CD14-positive monocyte (primary cell): ENCODE measurements at regions not wholly inside any gene's neighbourhood (a gene's known extent, or its start where the extent isn't known, plus 50 kb on each side); places are given as distances from the start of the nearest gene placed in this dataset.

Experiments
- DNase-seq, 3 donors: peaks; one replicate each; pipeline ENCODE4 v3.0.0-alpha.2; 2011 to 2022
- H2AFZ ChIP-seq: 2 replicates; pipeline ENCODE4 v1.6.0; 2012; ENCODE audit warnings: mild to moderate bottlenecking, low read depth, low read length, inconsistent platforms; ENCODE audit not compliant: insufficient read depth, poor library complexity, severe bottlenecking
- H3K27ac ChIP-seq, 2 donors: 1 replicate in 1 of 2; 2 replicates in 1 of 2; pipeline ENCODE4 v1.5.1; 2012 to 2013; ENCODE audit warnings: low read length in 2 of 2, control low read depth in 1 of 2, inconsistent platforms in 1 of 2, low read depth in 1 of 2, mild to moderate bottlenecking in 1 of 2
- H3K27me3 ChIP-seq, 2 donors: one replicate each; pipeline versions ENCODE4 v1.6.0 to v1.6.1; 2011 to 2013; ENCODE audit warnings: low read length in 2 of 2; ENCODE audit not compliant: control insufficient read depth in 2 of 2, insufficient read depth in 2 of 2
- H3K36me3 ChIP-seq, 2 donors: replicated peaks in 1 of 2; 1 replicate in 1 of 2; 2 replicates in 1 of 2; pipeline versions ENCODE4 v1.5.1 to v1.6.1; 2012 to 2013; ENCODE audit warnings: low read length in 2 of 2, control low read depth in 1 of 2, inconsistent platforms in 1 of 2, mild to moderate bottlenecking in 1 of 2; ENCODE audit not compliant: insufficient read depth in 2 of 2, control insufficient read depth in 1 of 2
- H3K4me1 ChIP-seq, 2 donors: 1 replicate in 1 of 2; 2 replicates in 1 of 2; pipeline versions ENCODE4 v1.5.1 to v1.6.1; 2012 to 2013; ENCODE audit warnings: low read length in 2 of 2, control low read depth in 1 of 2, inconsistent platforms in 1 of 2, mild to moderate bottlenecking in 1 of 2, moderate library complexity in 1 of 2; ENCODE audit not compliant: insufficient read depth in 2 of 2, control insufficient read depth in 1 of 2
- H3K4me2 ChIP-seq: replicated peaks from 2 replicates; pipeline ENCODE3; 2012; ENCODE audit warnings: low read length, moderate library complexity, mild to moderate bottlenecking; ENCODE audit not compliant: poor library complexity, severe bottlenecking; ENCODE audit errors: extremely low read depth
- H3K4me3 ChIP-seq, 3 experiments: fragments of 200-600 bp in 1 of 3; sonication (generic) in 1 of 3; replicated peaks in 1 of 3; 1 replicate in 2 of 3; 2 replicates in 1 of 3; pipeline ENCODE4 v1.5.1; 2011 to 2013; ENCODE audit warnings: low read length in 3 of 3, mild to moderate bottlenecking in 3 of 3, control low read depth in 2 of 3, low read depth in 2 of 3, inconsistent platforms in 1 of 3, moderate library complexity in 1 of 3
- H3K79me2 ChIP-seq: 2 replicates; pipeline ENCODE4 v1.6.0; 2012; ENCODE audit warnings: mild to moderate bottlenecking, control low read depth, inconsistent platforms, low read length, moderate library complexity; ENCODE audit not compliant: insufficient read depth
- H3K9ac ChIP-seq: 2 replicates; pipeline ENCODE4 v1.6.0; 2017; ENCODE audit warnings: low read length, mild to moderate bottlenecking; ENCODE audit not compliant: insufficient read depth, poor library complexity, severe bottlenecking
- H3K9me3 ChIP-seq, 2 donors: replicated peaks in 1 of 2; 1 replicate in 1 of 2; 2 replicates in 1 of 2; pipeline versions ENCODE4 v1.5.1 to v1.6.1; 2012 to 2013; ENCODE audit warnings: low read length in 2 of 2, control low read depth in 1 of 2; ENCODE audit not compliant: control insufficient read depth in 1 of 2, insufficient read depth in 1 of 2
- H4K20me1 ChIP-seq: 2 replicates; pipeline ENCODE4 v1.6.0; 2012; ENCODE audit warnings: mild to moderate bottlenecking, low read length, control low read depth, moderate library complexity; ENCODE audit not compliant: insufficient read depth
- H3K27ac Mint-ChIP-seq, 7 donors: one replicate each; pipeline ENCODE4 v1.8.0; 2020; ENCODE audit warnings: mild to moderate bottlenecking in 7 of 7, mixed read lengths in 7 of 7, moderate library complexity in 6 of 7, inconsistent platforms in 2 of 7
- H3K27me3 Mint-ChIP-seq, 3 donors: one replicate each; pipeline ENCODE4 v1.8.0; 2021 to 2022; ENCODE audit warnings: low read depth in 3 of 3, mild to moderate bottlenecking in 3 of 3, mixed read lengths in 3 of 3, moderate library complexity in 3 of 3, inconsistent platforms in 1 of 3
- H3K36me3 Mint-ChIP-seq, 2 donors: one replicate each; pipeline ENCODE4 v1.8.0; 2020; ENCODE audit warnings: mixed read lengths in 2 of 2, inconsistent platforms in 1 of 2, mild to moderate bottlenecking in 1 of 2
- H3K4me1 Mint-ChIP-seq: one replicate; pipeline ENCODE4 v1.8.0; 2020; ENCODE audit warnings: mild to moderate bottlenecking, mixed read lengths
- H3K4me3 Mint-ChIP-seq, 2 donors: one replicate each; pipeline ENCODE4 v1.8.0; 2020; ENCODE audit warnings: mild to moderate bottlenecking in 2 of 2, mixed read lengths in 2 of 2, moderate library complexity in 1 of 2
- H3K9me3 Mint-ChIP-seq, 7 donors: one replicate each; pipeline ENCODE4 v1.8.0; 2020 to 2022; ENCODE audit warnings: mixed read lengths in 7 of 7, mild to moderate bottlenecking in 6 of 7, moderate library complexity in 6 of 7, inconsistent platforms in 2 of 7
- WGBS: methylation state at CpG from one replicate; pipeline ENCODE4 v1.1.5; 2013; ENCODE audit warnings: missing lambda C conversion rate; ENCODE audit not compliant: insufficient coverage; 5-methylcytosine and 5-hydroxymethylcytosine counted together
- intact Hi-C, 2 donors: fragments of 100-400 bp; cut with micrococcal nuclease; formaldehyde crosslinking; loops; one replicate each; pipeline versions ENCODE4 v1.15.0 to v1.15.1; 2023
- TF ChIP-seq, protein P1 (sequence below): fragments of 200-600 bp; IDR thresholded peaks from one replicate; pipeline ENCODE4 v1.8.0; 2022; ENCODE audit warnings: antibody characterized with exemption, mild to moderate bottlenecking

DNA sequence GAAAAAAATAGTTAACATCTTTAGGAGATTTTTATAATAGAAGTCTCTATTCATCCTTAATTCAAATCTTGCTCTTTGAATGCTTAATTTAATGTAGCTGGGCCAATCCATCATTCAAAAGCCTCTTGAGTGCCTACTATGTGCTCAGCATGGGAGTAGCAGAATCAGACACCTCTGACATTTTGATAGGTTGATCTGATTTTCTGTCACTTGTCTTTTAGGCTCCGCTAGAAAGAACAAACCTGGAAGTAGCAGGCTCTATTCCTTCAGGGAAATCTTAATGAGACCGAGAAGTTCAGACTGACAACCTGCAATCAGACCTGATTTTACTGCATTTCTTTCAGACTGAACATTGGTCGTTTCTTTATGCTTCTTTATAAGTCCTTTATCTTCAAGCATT, 588.6 kb upstream of the MANEA start:
- Histone ChIP-seq H2AFZ (no peak overlapping the region), H3K9me3 (no peaks in the 10 kb centered on the region), H3K4me3 (no peak overlapping the region), H3K4me1 (no peaks in the 10 kb centered on the region), H3K9ac (no peak overlapping the region), H4K20me1 (no peaks in the 10 kb centered on the region), H3K36me3 (no peaks in the 10 kb centered on the region), H3K27ac (no peak overlapping the region), H3K79me2 (no peaks in the 10 kb centered on the region), H3K4me2 (no peak overlapping the region), H3K27me3 (no peaks in the 10 kb centered on the region)
- no peaks in the 10 kb centered on the region for H3K36me3 Mint-ChIP-seq
- no peak overlapping the region for H3K27ac Mint-ChIP-seq
- DNase-seq, result no peak
- no peaks in the 10 kb centered on the region for H3K4me1 Mint-ChIP-seq
- TF ChIP-seq, protein P1, sequence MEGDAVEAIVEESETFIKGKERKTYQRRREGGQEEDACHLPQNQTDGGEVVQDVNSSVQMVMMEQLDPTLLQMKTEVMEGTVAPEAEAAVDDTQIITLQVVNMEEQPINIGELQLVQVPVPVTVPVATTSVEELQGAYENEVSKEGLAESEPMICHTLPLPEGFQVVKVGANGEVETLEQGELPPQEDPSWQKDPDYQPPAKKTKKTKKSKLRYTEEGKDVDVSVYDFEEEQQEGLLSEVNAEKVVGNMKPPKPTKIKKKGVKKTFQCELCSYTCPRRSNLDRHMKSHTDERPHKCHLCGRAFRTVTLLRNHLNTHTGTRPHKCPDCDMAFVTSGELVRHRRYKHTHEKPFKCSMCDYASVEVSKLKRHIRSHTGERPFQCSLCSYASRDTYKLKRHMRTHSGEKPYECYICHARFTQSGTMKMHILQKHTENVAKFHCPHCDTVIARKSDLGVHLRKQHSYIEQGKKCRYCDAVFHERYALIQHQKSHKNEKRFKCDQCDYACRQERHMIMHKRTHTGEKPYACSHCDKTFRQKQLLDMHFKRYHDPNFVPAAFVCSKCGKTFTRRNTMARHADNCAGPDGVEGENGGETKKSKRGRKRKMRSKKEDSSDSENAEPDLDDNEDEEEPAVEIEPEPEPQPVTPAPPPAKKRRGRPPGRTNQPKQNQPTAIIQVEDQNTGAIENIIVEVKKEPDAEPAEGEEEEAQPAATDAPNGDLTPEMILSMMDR, result no peak
- intact Hi-C loops, result no loop called here
- WGBS, result 100% methylated on average over 1 of the region's 3 CpGs
- H3K9me3 Mint-ChIP-seq, result peaks cover 0 to 4% (median 0%) of the 10 kb centered on the region in 7 donors
- no peak overlapping the region for H3K4me3 Mint-ChIP-seq
- peaks cover 0 to 2% (median 1%) of the 10 kb centered on the region in 3 donors for H3K27me3 Mint-ChIP-seq

DNA sequence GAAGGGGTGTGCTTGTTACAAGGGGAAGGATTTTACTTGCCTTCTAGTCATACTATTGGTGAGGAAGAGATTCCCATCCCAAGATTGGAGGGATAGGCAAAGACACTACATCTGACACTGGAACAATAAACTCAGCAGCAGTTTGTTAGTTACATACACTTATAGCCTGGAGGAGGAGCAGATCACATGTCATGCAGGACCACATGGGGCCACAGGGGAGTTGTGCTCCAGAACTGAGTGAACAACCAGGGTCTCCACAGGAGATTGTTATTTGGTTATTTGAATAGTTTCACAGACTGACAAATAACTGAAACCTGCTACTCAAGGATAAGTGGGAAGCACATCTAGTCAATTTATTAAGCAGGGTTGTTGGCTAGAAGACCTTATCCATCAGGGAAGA, 559.4 kb upstream of the MANEA start:
- H3K4me1 Mint-ChIP-seq, result no peaks in the 10 kb centered on the region
- TF ChIP-seq, protein P1, result no peak

More for the DNA sequence above, 559.4 kb upstream of the MANEA start:
- no peaks in the 10 kb centered on the region for H3K27me3 ChIP-seq
- no peak overlapping the region for H3K27ac ChIP-seq
- H3K4me3 Mint-ChIP-seq, result no peak overlapping the region
- no peaks in the 10 kb centered on the region for H3K9me3 ChIP-seq
- intact Hi-C loops, result no loop called here
- no peak overlapping the region for H3K4me2 ChIP-seq
- peaks cover 0 to 2% (median 0%) of the 10 kb centered on the region in 3 donors for H3K27me3 Mint-ChIP-seq
- H3K27ac Mint-ChIP-seq, result no peak overlapping the region
- H3K36me3 Mint-ChIP-seq, result no peaks in the 10 kb centered on the region
- DNase-seq, result no peak
- H4K20me1 ChIP-seq, result no peaks in the 10 kb centered on the region
- peaks cover 0 to 2% (median 0%) of the 10 kb centered on the region in 7 donors for H3K9me3 Mint-ChIP-seq
- H3K4me3 ChIP-seq, result no peak overlapping the region
- H3K9ac ChIP-seq, result no peak overlapping the region
- no peaks in the 10 kb centered on the region for H3K36me3 ChIP-seq
- no peaks in the 10 kb centered on the region for H3K79me2 ChIP-seq
- H2AFZ ChIP-seq, result no peak overlapping the region
- H3K4me1 ChIP-seq, result no peaks in the 10 kb centered on the region
